Keratinocyte (primary cell): ENCODE measurements at regions not wholly inside any gene's neighbourhood (a gene's known extent, or its start where the extent isn't known, plus 50 kb on each side); places are given as distances from the start of the nearest gene placed in this dataset.

Experiments used
- DNase-seq: peaks from one replicate; pipeline ENCODE4 v3.0.0-alpha.2; 2011; ENCODE audit warnings: low read depth, missing footprints, low spot score
- FAIRE-seq: peaks from 2 replicates; lab custom pipeline; 2011; peaks lifted over from hg19 to GRCh38; lab: Jason Lieb, UNC
- H2AFZ ChIP-seq: 2 replicates; pipeline ENCODE4 v1.6.0; 2012; ENCODE audit warnings: low read length, control low read depth, inconsistent platforms; ENCODE audit not compliant: control insufficient read depth
- H3K27ac ChIP-seq: 2 replicates; pipeline ENCODE4 v1.5.1; 2011; ENCODE audit warnings: low read length; ENCODE audit not compliant: control insufficient read depth, insufficient read depth
- H3K27me3 ChIP-seq: 3 replicates; pipeline ENCODE4 v1.6.0; 2011; ENCODE audit warnings: low read length; ENCODE audit not compliant: control insufficient read depth, insufficient read depth; ENCODE audit errors: extremely low read depth
- H3K36me3 ChIP-seq, 2 experiments: 2 replicates in 1 of 2; 3 replicates in 1 of 2; pipeline ENCODE4 v1.5.1; 2011; ENCODE audit warnings: low read length in 2 of 2, mild to moderate bottlenecking in 1 of 2; ENCODE audit not compliant: control insufficient read depth in 2 of 2, insufficient read depth in 2 of 2; ENCODE audit errors: extremely low read depth in 1 of 2
- H3K4me1 ChIP-seq: 3 replicates; pipeline ENCODE4 v1.5.1; 2011; ENCODE audit warnings: low read length; ENCODE audit not compliant: control insufficient read depth, insufficient read depth; ENCODE audit errors: extremely low read depth
- H3K4me2 ChIP-seq: 3 replicates; pipeline ENCODE4 v1.6.0; 2011; ENCODE audit warnings: low read depth, low read length; ENCODE audit not compliant: control insufficient read depth, insufficient read depth; ENCODE audit errors: extremely low read depth
- H3K4me3 ChIP-seq, 3 experiments: fragments of 200-600 bp in 1 of 3; sonication (generic) in 1 of 3; 2 replicates in 2 of 3; 3 replicates in 1 of 3; pipeline ENCODE4 v1.5.1; 2011 to 2016; ENCODE audit warnings: low read length in 3 of 3, mild to moderate bottlenecking in 3 of 3, control low read depth in 2 of 3, inconsistent platforms in 1 of 3, low read depth in 1 of 3, mixed read lengths in 1 of 3, mixed run types in 1 of 3, moderate library complexity in 1 of 3; ENCODE audit not compliant: control insufficient read depth in 2 of 3, insufficient read depth in 2 of 3; ENCODE audit errors: extremely low read depth in 1 of 3
- H3K79me2 ChIP-seq: 2 replicates; pipeline ENCODE4 v1.6.0; 2012; ENCODE audit warnings: low read length; ENCODE audit not compliant: control insufficient read depth, insufficient read depth
- H3K9ac ChIP-seq: 3 replicates; pipeline ENCODE4 v1.6.0; 2011; ENCODE audit warnings: low read length; ENCODE audit not compliant: control insufficient read depth, insufficient read depth; ENCODE audit errors: extremely low read depth
- H3K9me1 ChIP-seq: 3 replicates; pipeline ENCODE4 v1.6.0; 2011; ENCODE audit warnings: low read length; ENCODE audit not compliant: control insufficient read depth, insufficient read depth; ENCODE audit errors: extremely low read depth
- H3K9me3 ChIP-seq: 2 replicates; pipeline ENCODE4 v1.5.1; 2012; ENCODE audit warnings: low read depth, low read length; ENCODE audit not compliant: control insufficient read depth
- H4K20me1 ChIP-seq: 3 replicates; pipeline ENCODE4 v1.6.0; 2011; ENCODE audit warnings: low read length; ENCODE audit not compliant: control insufficient read depth, insufficient read depth; ENCODE audit errors: extremely low read depth
- EZH2 ChIP-seq: IDR thresholded peaks from one replicate; pipeline ENCODE4 v1.6.1; 2012; ENCODE audit warnings: inconsistent platforms, mild to moderate bottlenecking, low read length, moderate library complexity
- dilution Hi-C: fragments of 300-500 bp; cut with MboI; formaldehyde crosslinking; loops from one replicate; pipeline ENCODE4 v1.7.0; 2020; ENCODE audit warnings: low sequenced_read_pairs; ENCODE audit not compliant: extremely low pct_ligation_motif_present
- TF ChIP-seq, protein P1 (sequence below), 3 experiments: IDR thresholded peaks in 1 of 3; conservative IDR thresholded peaks in 1 of 3; optimal IDR thresholded peaks in 1 of 3; 2 replicates in 2 of 3; 3 replicates in 1 of 3; pipeline versions ENCODE3 to v1.5.1; 2011; ENCODE audit warnings: low read length in 3 of 3, mild to moderate bottlenecking in 3 of 3, moderate library complexity in 2 of 3, control low read depth in 1 of 3, inconsistent platforms in 1 of 3; ENCODE audit not compliant: insufficient read depth in 2 of 3; ENCODE audit errors: extremely low read depth in 1 of 3

GRCh38 chr12:94769776-94770759, 119.7 kb upstream of the TMCC3 start:
- Histone ChIP-seq H3K27ac (no peak overlapping the region), H3K4me3 (no peak overlapping the region), H3K9ac (no peak overlapping the region), H3K36me3 (no peaks in the 10 kb centered on the region), H3K4me1 (no peaks in the 10 kb centered on the region), H3K79me2 (no peaks in the 10 kb centered on the region), H3K9me3 (peaks cover 2% of the 10 kb centered on the region), H2AFZ (no peak overlapping the region), H3K9me1 (no peaks in the 10 kb centered on the region), H3K27me3 (peaks cover 4% of the 10 kb centered on the region), H3K4me2 (no peak overlapping the region), H4K20me1 (no peaks in the 10 kb centered on the region)
- TF ChIP-seq, protein P1, sequence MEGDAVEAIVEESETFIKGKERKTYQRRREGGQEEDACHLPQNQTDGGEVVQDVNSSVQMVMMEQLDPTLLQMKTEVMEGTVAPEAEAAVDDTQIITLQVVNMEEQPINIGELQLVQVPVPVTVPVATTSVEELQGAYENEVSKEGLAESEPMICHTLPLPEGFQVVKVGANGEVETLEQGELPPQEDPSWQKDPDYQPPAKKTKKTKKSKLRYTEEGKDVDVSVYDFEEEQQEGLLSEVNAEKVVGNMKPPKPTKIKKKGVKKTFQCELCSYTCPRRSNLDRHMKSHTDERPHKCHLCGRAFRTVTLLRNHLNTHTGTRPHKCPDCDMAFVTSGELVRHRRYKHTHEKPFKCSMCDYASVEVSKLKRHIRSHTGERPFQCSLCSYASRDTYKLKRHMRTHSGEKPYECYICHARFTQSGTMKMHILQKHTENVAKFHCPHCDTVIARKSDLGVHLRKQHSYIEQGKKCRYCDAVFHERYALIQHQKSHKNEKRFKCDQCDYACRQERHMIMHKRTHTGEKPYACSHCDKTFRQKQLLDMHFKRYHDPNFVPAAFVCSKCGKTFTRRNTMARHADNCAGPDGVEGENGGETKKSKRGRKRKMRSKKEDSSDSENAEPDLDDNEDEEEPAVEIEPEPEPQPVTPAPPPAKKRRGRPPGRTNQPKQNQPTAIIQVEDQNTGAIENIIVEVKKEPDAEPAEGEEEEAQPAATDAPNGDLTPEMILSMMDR (optimal IDR thresholded peaks at IDR 0.05 in 1 of 3, IDR thresholded peaks at IDR 0.05 in 1 of 3, conservative IDR thresholded peaks at IDR 0.05 in 1 of 3; ENCODE audit: extremely low read depth in 1 of 3, insufficient read depth in 2 of 3, low read length in 3 of 3) = no peak
- no peak for TF ChIP-seq EZH2
- DNase-seq (no peak), FAIRE-seq (no peak)
- dilution Hi-C loops = no loop called here

DNA sequence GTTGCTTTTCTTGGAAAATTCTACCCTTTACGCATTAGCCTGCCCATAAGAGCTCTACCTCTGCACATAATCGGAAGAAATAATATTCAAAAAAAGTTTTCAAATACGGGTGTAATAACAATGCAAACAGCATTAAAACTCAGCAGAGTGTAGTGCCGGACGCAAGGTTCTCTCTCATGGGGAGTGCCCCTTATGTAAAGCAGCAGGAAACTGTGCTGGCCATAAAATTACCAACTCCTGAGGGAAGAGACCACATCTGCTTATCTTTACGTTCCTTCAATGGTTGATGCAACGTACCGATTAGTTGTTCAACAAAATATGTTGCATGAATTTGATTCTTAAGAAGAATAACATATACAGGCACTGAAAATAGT, 118.7 kb upstream of the TMCC3 start:
- H3K36me3 ChIP-seq = no peaks in the 10 kb centered on the region
- H3K9ac ChIP-seq = no peak overlapping the region
- no peaks in the 10 kb centered on the region for H3K27me3 ChIP-seq
- no peak overlapping the region for H3K4me2 ChIP-seq
- TF ChIP-seq, protein P1 (optimal IDR thresholded peaks at IDR 0.05 in 1 of 3, IDR thresholded peaks at IDR 0.05 in 1 of 3, conservative IDR thresholded peaks at IDR 0.05 in 1 of 3; ENCODE audit: extremely low read depth in 1 of 3, insufficient read depth in 2 of 3, low read length in 3 of 3) = no peak
- TF ChIP-seq EZH2 = no peak
- H3K27ac ChIP-seq = no peak overlapping the region
- H2AFZ ChIP-seq = no peak overlapping the region
- H3K9me1 ChIP-seq = no peaks in the 10 kb centered on the region
- no peak for FAIRE-seq
- no peak for DNase-seq
- no peaks in the 10 kb centered on the region for H3K4me1 ChIP-seq
- dilution Hi-C loops = no loop called here
- H3K79me2 ChIP-seq = no peaks in the 10 kb centered on the region
- peaks cover 1% of the 10 kb centered on the region for H3K9me3 ChIP-seq
- H3K4me3 ChIP-seq = no peak overlapping the region
- no peaks in the 10 kb centered on the region for H4K20me1 ChIP-seq
